Keratinocyte (primary cell): ENCODE measurements at regions not wholly inside any gene's neighbourhood (a gene's known extent, or its start where the extent isn't known, plus 50 kb on each side); places are given as distances from the start of the nearest gene placed in this dataset.
"Not testable (repeated sequence)": the region's sequence is repeated elsewhere in the genome, so short reads cannot be mapped to it uniquely, and the experiment has no call there.

Experiments used
- DNase-seq: peaks from one replicate; pipeline ENCODE4 v3.0.0-alpha.2; 2011; ENCODE audit warnings: low read depth, missing footprints, low spot score
- FAIRE-seq: peaks from 2 replicates; lab custom pipeline; 2011; peaks lifted over from hg19 to GRCh38; lab: Jason Lieb, UNC
- H2AFZ ChIP-seq: 2 replicates; pipeline ENCODE4 v1.6.0; 2012; ENCODE audit warnings: low read length, control low read depth, inconsistent platforms; ENCODE audit not compliant: control insufficient read depth
- H3K27ac ChIP-seq: 2 replicates; pipeline ENCODE4 v1.5.1; 2011; ENCODE audit warnings: low read length; ENCODE audit not compliant: control insufficient read depth, insufficient read depth
- H3K27me3 ChIP-seq: 3 replicates; pipeline ENCODE4 v1.6.0; 2011; ENCODE audit warnings: low read length; ENCODE audit not compliant: control insufficient read depth, insufficient read depth; ENCODE audit errors: extremely low read depth
- H3K36me3 ChIP-seq, 2 experiments: 2 replicates in 1 of 2; 3 replicates in 1 of 2; pipeline ENCODE4 v1.5.1; 2011; ENCODE audit warnings: low read length in 2 of 2, mild to moderate bottlenecking in 1 of 2; ENCODE audit not compliant: control insufficient read depth in 2 of 2, insufficient read depth in 2 of 2; ENCODE audit errors: extremely low read depth in 1 of 2
- H3K4me1 ChIP-seq: 3 replicates; pipeline ENCODE4 v1.5.1; 2011; ENCODE audit warnings: low read length; ENCODE audit not compliant: control insufficient read depth, insufficient read depth; ENCODE audit errors: extremely low read depth
- H3K4me2 ChIP-seq: 3 replicates; pipeline ENCODE4 v1.6.0; 2011; ENCODE audit warnings: low read depth, low read length; ENCODE audit not compliant: control insufficient read depth, insufficient read depth; ENCODE audit errors: extremely low read depth
- H3K4me3 ChIP-seq, 3 experiments: fragments of 200-600 bp in 1 of 3; sonication (generic) in 1 of 3; 2 replicates in 2 of 3; 3 replicates in 1 of 3; pipeline ENCODE4 v1.5.1; 2011 to 2016; ENCODE audit warnings: low read length in 3 of 3, mild to moderate bottlenecking in 3 of 3, control low read depth in 2 of 3, inconsistent platforms in 1 of 3, low read depth in 1 of 3, mixed read lengths in 1 of 3, mixed run types in 1 of 3, moderate library complexity in 1 of 3; ENCODE audit not compliant: control insufficient read depth in 2 of 3, insufficient read depth in 2 of 3; ENCODE audit errors: extremely low read depth in 1 of 3
- H3K79me2 ChIP-seq: 2 replicates; pipeline ENCODE4 v1.6.0; 2012; ENCODE audit warnings: low read length; ENCODE audit not compliant: control insufficient read depth, insufficient read depth
- H3K9ac ChIP-seq: 3 replicates; pipeline ENCODE4 v1.6.0; 2011; ENCODE audit warnings: low read length; ENCODE audit not compliant: control insufficient read depth, insufficient read depth; ENCODE audit errors: extremely low read depth
- H3K9me1 ChIP-seq: 3 replicates; pipeline ENCODE4 v1.6.0; 2011; ENCODE audit warnings: low read length; ENCODE audit not compliant: control insufficient read depth, insufficient read depth; ENCODE audit errors: extremely low read depth
- H3K9me3 ChIP-seq: 2 replicates; pipeline ENCODE4 v1.5.1; 2012; ENCODE audit warnings: low read depth, low read length; ENCODE audit not compliant: control insufficient read depth
- H4K20me1 ChIP-seq: 3 replicates; pipeline ENCODE4 v1.6.0; 2011; ENCODE audit warnings: low read length; ENCODE audit not compliant: control insufficient read depth, insufficient read depth; ENCODE audit errors: extremely low read depth
- CTCF ChIP-seq, 3 experiments: IDR thresholded peaks in 1 of 3; conservative IDR thresholded peaks in 1 of 3; optimal IDR thresholded peaks in 1 of 3; 2 replicates in 2 of 3; 3 replicates in 1 of 3; pipeline versions ENCODE3 to v1.5.1; 2011; ENCODE audit warnings: low read length in 3 of 3, mild to moderate bottlenecking in 3 of 3, moderate library complexity in 2 of 3, control low read depth in 1 of 3, inconsistent platforms in 1 of 3; ENCODE audit not compliant: insufficient read depth in 2 of 3; ENCODE audit errors: extremely low read depth in 1 of 3
- EZH2 ChIP-seq: IDR thresholded peaks from one replicate; pipeline ENCODE4 v1.6.1; 2012; ENCODE audit warnings: inconsistent platforms, mild to moderate bottlenecking, low read length, moderate library complexity
- dilution Hi-C: fragments of 300-500 bp; cut with MboI; formaldehyde crosslinking; loops from one replicate; pipeline ENCODE4 v1.7.0; 2020; ENCODE audit warnings: low sequenced_read_pairs; ENCODE audit not compliant: extremely low pct_ligation_motif_present

GRCh38 chr14:39641224-39641623 is 209.0 kb upstream of the FBXO33 start:
- no peak overlapping the region for H3K27ac ChIP-seq
- H4K20me1 ChIP-seq, result no peaks in the 10 kb centered on the region
- H2AFZ ChIP-seq, result no peak overlapping the region
- H3K27me3 ChIP-seq, result no peaks in the 10 kb centered on the region
- H3K9me1 ChIP-seq, result no peaks in the 10 kb centered on the region
- FAIRE-seq, result no peak
- H3K4me2 ChIP-seq, result no peak overlapping the region
- H3K4me1 ChIP-seq, result no peaks in the 10 kb centered on the region
- no peaks in the 10 kb centered on the region for H3K79me2 ChIP-seq
- no peaks in the 10 kb centered on the region for H3K36me3 ChIP-seq
- no peak overlapping the region for H3K9ac ChIP-seq
- dilution Hi-C loops, result no loop called here
- TF ChIP-seq CTCF (optimal IDR thresholded peaks at IDR 0.05 in 1 of 3, IDR thresholded peaks at IDR 0.05 in 1 of 3, conservative IDR thresholded peaks at IDR 0.05 in 1 of 3; ENCODE audit: extremely low read depth in 1 of 3, insufficient read depth in 2 of 3, low read length in 3 of 3) (no peak), EZH2 (no peak)
- DNase-seq, result no peak
- no peak overlapping the region for H3K4me3 ChIP-seq
- no peaks in the 10 kb centered on the region for H3K9me3 ChIP-seq

GRCh38 chr14:39639009-39639408 is 206.8 kb upstream of the FBXO33 start:
- H3K4me2 ChIP-seq, H3K9ac ChIP-seq, H3K27me3 ChIP-seq, FAIRE-seq, H3K4me3 ChIP-seq, H3K36me3 ChIP-seq, H4K20me1 ChIP-seq, DNase-seq, H3K27ac ChIP-seq, dilution Hi-C loops, H2AFZ ChIP-seq, H3K9me3 ChIP-seq, H3K79me2 ChIP-seq, H3K4me1 ChIP-seq, H3K9me1 ChIP-seq: not testable (repeated sequence)

DNA sequence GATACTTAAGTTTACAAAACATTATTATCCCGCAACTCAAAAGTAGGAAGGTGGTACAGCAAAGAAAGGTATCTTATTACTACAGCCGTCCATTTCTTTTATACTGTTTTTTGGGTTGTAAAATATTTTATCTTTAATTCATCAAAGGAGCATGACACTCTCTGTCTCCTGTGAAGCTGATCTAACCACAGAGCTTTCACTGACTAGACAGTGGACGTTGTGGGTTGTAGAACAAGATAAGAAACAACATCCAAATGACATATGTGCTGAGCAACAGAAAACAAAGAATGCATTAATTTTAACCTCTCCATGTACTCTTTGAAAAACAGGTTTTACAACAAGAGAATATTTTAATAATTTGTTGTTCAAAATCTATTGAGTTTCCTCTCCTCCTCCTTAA is 195.9 kb upstream of the FBXO33 start:
- Histone ChIP-seq H3K36me3 (no peaks in the 10 kb centered on the region), H3K9me3 (no peaks in the 10 kb centered on the region), H3K4me3 (no peak overlapping the region), H3K27me3 (no peaks in the 10 kb centered on the region), H3K9ac (no peak overlapping the region), H3K9me1 (no peaks in the 10 kb centered on the region), H3K4me2 (no peak overlapping the region), H3K79me2 (no peaks in the 10 kb centered on the region), H3K4me1 (no peaks in the 10 kb centered on the region), H2AFZ (no peak overlapping the region), H4K20me1 (no peaks in the 10 kb centered on the region), H3K27ac (no peak overlapping the region)
- no peak for TF ChIP-seq EZH2
- no peak for TF ChIP-seq CTCF (optimal IDR thresholded peaks at IDR 0.05 in 1 of 3, IDR thresholded peaks at IDR 0.05 in 1 of 3, conservative IDR thresholded peaks at IDR 0.05 in 1 of 3; ENCODE audit: extremely low read depth in 1 of 3, insufficient read depth in 2 of 3, low read length in 3 of 3)
- DNase-seq (no peak), FAIRE-seq (no peak)
- dilution Hi-C loops, result no loop called here
